ENCODE measurements at regions not wholly inside any gene's neighbourhood (a gene's known extent, or its start where the extent isn't known, plus 50 kb on each side); places are given as distances from the start of the nearest gene placed in this dataset.
"Not testable (repeated sequence)": the region's sequence is repeated elsewhere in the genome, so short reads cannot be mapped to it uniquely, and the experiment has no call there.

GRCh38 chr4:20124317-20125026 lies 127.2 kb upstream of the SLIT2 start:
- DNase-seq (ENCODE audit: low read depth), result no peak

GRCh38 chr4:20122198-20122988 lies 129.3 kb upstream of the SLIT2 start:
- DNase-seq (ENCODE audit: low read depth), result no peak

- DNase-seq (ENCODE audit: low read depth), result no peak
Observed at GRCh38 chr4:20119141-20119540, 132.6 kb upstream of the SLIT2 start.

- DNase-seq (ENCODE audit: low read depth), result no peak
Observed at GRCh38 chr4:20109391-20109790, 142.3 kb upstream of the SLIT2 start.

GRCh38 chr4:20106921-20107320 lies 144.8 kb upstream of the SLIT2 start:
- no peak for DNase-seq (ENCODE audit: low read depth)

GRCh38 chr4:20101831-20102230 lies 149.9 kb upstream of the SLIT2 start:
- no peak for DNase-seq (ENCODE audit: low read depth)

- DNase-seq (ENCODE audit: low read depth), result no peak
Observed at GRCh38 chr4:20096911-20097310, 154.8 kb upstream of the SLIT2 start.

GRCh38 chr4:20095805-20096541 lies 155.7 kb upstream of the SLIT2 start:
- no peak for DNase-seq (ENCODE audit: low read depth)

GRCh38 chr4:20091781-20092180 lies 159.9 kb upstream of the SLIT2 start:
- no peak for DNase-seq (ENCODE audit: low read depth)

GRCh38 chr4:20087522-20087911 lies 164.2 kb upstream of the SLIT2 start:
- DNase-seq (ENCODE audit: low read depth), result no peak

- DNase-seq (ENCODE audit: low read depth), result no peak
Observed at GRCh38 chr4:20086799-20087521, 164.7 kb upstream of the SLIT2 start.

GRCh38 chr4:20086067-20086798 lies 165.5 kb upstream of the SLIT2 start:
- DNase-seq (ENCODE audit: low read depth), result no peak

GRCh38 chr4:20085653-20086052 lies 166.1 kb upstream of the SLIT2 start:
- DNase-seq (ENCODE audit: low read depth), result no peak

- DNase-seq (ENCODE audit: low read depth), result no peak
Observed at GRCh38 chr4:20085156-20085555, 166.5 kb upstream of the SLIT2 start.

- no peak for DNase-seq (ENCODE audit: low read depth)
Observed at GRCh38 chr4:20084488-20084887, 167.2 kb upstream of the SLIT2 start.

- no peak for DNase-seq (ENCODE audit: low read depth)
Observed at GRCh38 chr4:20078644-20079043, 173.1 kb upstream of the SLIT2 start.

GRCh38 chr4:20075248-20075871 lies 176.3 kb upstream of the SLIT2 start:
- DNase-seq (ENCODE audit: low read depth), result no peak

GRCh38 chr4:20074450-20074849 lies 177.3 kb upstream of the SLIT2 start:
- no peak for DNase-seq (ENCODE audit: low read depth)

- no peak for DNase-seq (ENCODE audit: low read depth)
Observed at GRCh38 chr4:20065952-20066351, 185.8 kb upstream of the SLIT2 start.

GRCh38 chr4:20062857-20063256 lies 188.8 kb upstream of the SLIT2 start:
- not testable (repeated sequence) for DNase-seq (ENCODE audit: low read depth)
